ENCODE measurements at regions not wholly inside any gene's neighbourhood (a gene's known extent, or its start where the extent isn't known, plus 50 kb on each side); places are given as distances from the start of the nearest gene placed in this dataset.

GRCh38 chr7:67375427-67375826, 378.8 kb downstream of the TYW1 start:
- Histone ChIP-seq H2AFZ (ENCODE audit: low read length) (no peak overlapping the region), H3K9me3 (ENCODE audit: insufficient read depth, low read depth, low read length) (no peaks in the 10 kb centered on the region), H3K4me1 (ENCODE audit: insufficient read depth, low read length, poor library complexity, severe bottlenecking) (no peaks in the 10 kb centered on the region), H3K9me2 (replicated peaks; ENCODE audit: low read depth, low read length) (no peaks in the 10 kb centered on the region), H4K20me1 (ENCODE audit: insufficient read depth, low read length, poor library complexity, severe bottlenecking) (no peaks in the 10 kb centered on the region), H3K27me3 (ENCODE audit: insufficient read depth, low read length, poor library complexity, severe bottlenecking) (no peaks in the 10 kb centered on the region), H3K4me2 (ENCODE audit: low read depth, low read length, poor library complexity, severe bottlenecking) (no peak overlapping the region), H3K4me3 (ENCODE audit: low read length, poor library complexity, severe bottlenecking) (no peak overlapping the region), H3K9ac (ENCODE audit: low read depth, low read length, poor library complexity, severe bottlenecking) (no peak overlapping the region), H3F3A (ENCODE audit: low read depth) (no peaks in the 10 kb centered on the region), H3K36me3 (ENCODE audit: insufficient read depth, low read length) (no peaks in the 10 kb centered on the region), H3K79me2 (ENCODE audit: insufficient read depth, low read length) (no peaks in the 10 kb centered on the region)
- TF ChIP-seq CTCF (conservative IDR thresholded peaks at IDR 0.05; ENCODE audit: low read length) (no peak), EZH2phosphoT487 (IDR thresholded peaks at IDR 0.05; ENCODE audit: borderline replicate concordance) (no peak)

GRCh38 chr7:67377939-67378862, 381.6 kb downstream of the TYW1 start:
- Histone ChIP-seq H3K9ac (ENCODE audit: low read depth, low read length, poor library complexity, severe bottlenecking) (no peak overlapping the region), H3K36me3 (ENCODE audit: insufficient read depth, low read length) (no peaks in the 10 kb centered on the region), H3K4me3 (ENCODE audit: low read length, poor library complexity, severe bottlenecking) (no peak overlapping the region), H2AFZ (ENCODE audit: low read length) (no peak overlapping the region), H3K4me2 (ENCODE audit: low read depth, low read length, poor library complexity, severe bottlenecking) (no peak overlapping the region), H3K9me2 (replicated peaks; ENCODE audit: low read depth, low read length) (no peaks in the 10 kb centered on the region), H3K79me2 (ENCODE audit: insufficient read depth, low read length) (no peaks in the 10 kb centered on the region), H3K9me3 (ENCODE audit: insufficient read depth, low read depth, low read length) (no peaks in the 10 kb centered on the region), H3K27me3 (ENCODE audit: insufficient read depth, low read length, poor library complexity, severe bottlenecking) (no peaks in the 10 kb centered on the region), H4K20me1 (ENCODE audit: insufficient read depth, low read length, poor library complexity, severe bottlenecking) (no peaks in the 10 kb centered on the region), H3K4me1 (ENCODE audit: insufficient read depth, low read length, poor library complexity, severe bottlenecking) (no peaks in the 10 kb centered on the region), H3F3A (ENCODE audit: low read depth) (no peaks in the 10 kb centered on the region)
- TF ChIP-seq EZH2phosphoT487 (IDR thresholded peaks at IDR 0.05; ENCODE audit: borderline replicate concordance) (no peak), CTCF (conservative IDR thresholded peaks at IDR 0.05; ENCODE audit: low read length) (peak; percentile 79)

GRCh38 chr7:67380326-67380725, 383.7 kb downstream of the TYW1 start:
- Histone ChIP-seq H3K4me1 (ENCODE audit: insufficient read depth, low read length, poor library complexity, severe bottlenecking) (no peaks in the 10 kb centered on the region), H3K9me3 (ENCODE audit: insufficient read depth, low read depth, low read length) (no peaks in the 10 kb centered on the region), H3F3A (ENCODE audit: low read depth) (no peaks in the 10 kb centered on the region), H3K36me3 (ENCODE audit: insufficient read depth, low read length) (no peaks in the 10 kb centered on the region), H3K9me2 (replicated peaks; ENCODE audit: low read depth, low read length) (no peaks in the 10 kb centered on the region), H3K4me3 (ENCODE audit: low read length, poor library complexity, severe bottlenecking) (no peak overlapping the region), H4K20me1 (ENCODE audit: insufficient read depth, low read length, poor library complexity, severe bottlenecking) (no peaks in the 10 kb centered on the region), H3K79me2 (ENCODE audit: insufficient read depth, low read length) (no peaks in the 10 kb centered on the region), H3K4me2 (ENCODE audit: low read depth, low read length, poor library complexity, severe bottlenecking) (no peak overlapping the region), H3K9ac (ENCODE audit: low read depth, low read length, poor library complexity, severe bottlenecking) (no peak overlapping the region), H2AFZ (ENCODE audit: low read length) (no peak overlapping the region), H3K27me3 (ENCODE audit: insufficient read depth, low read length, poor library complexity, severe bottlenecking) (no peaks in the 10 kb centered on the region)
- TF ChIP-seq EZH2phosphoT487 (IDR thresholded peaks at IDR 0.05; ENCODE audit: borderline replicate concordance) = no peak
